Activated CD8-positive, alpha-beta memory T cell treated with anti-CD3 and anti-CD28 coated beads, Interleukin-2, amount 50 U/mL, for 48 hours (primary cell): ENCODE measurements at regions not wholly inside any gene's neighbourhood (a gene's known extent, or its start where the extent isn't known, plus 50 kb on each side); places are given as distances from the start of the nearest gene placed in this dataset.

Experiments
- DNase-seq: peaks from one replicate; pipeline ENCODE4 v3.0.0-alpha.2; 2020

DNA sequence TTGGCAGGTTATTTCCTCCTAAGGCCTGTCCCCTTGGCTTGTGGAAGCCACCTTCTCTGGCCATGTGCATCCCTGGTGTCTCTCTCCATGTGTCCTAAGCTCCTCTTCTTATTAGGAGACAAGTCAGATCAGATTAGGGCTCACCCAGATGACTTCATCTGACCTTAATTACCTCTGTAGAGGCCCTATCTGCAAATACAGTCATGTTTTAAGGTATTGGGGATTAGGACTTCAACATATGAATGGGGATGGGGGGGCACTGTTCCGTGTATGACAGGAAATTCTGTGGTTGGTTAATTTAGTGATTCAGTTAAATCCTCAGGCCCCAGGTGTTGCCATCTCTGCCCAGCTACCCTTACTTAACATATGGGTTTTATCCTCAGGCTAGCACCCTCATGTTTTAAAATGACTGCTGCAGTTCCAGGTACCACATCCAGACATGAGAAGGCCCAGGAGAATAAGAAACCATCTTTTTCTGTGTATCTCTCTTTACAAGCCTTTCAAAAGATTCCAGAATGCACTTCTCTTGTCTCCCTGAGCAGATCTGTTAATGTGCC, 51.9 kb upstream of the RAI14 start:
- DNase-seq: no peak

GRCh38 chr5:34606101-34606500, 50.0 kb upstream of the RAI14 start:
- no peak for DNase-seq
